GM18909 (cell line): ENCODE measurements at regions not wholly inside any gene's neighbourhood (a gene's known extent, or its start where the extent isn't known, plus 50 kb on each side); places are given as distances from the start of the nearest gene placed in this dataset.

Experiments used
- ATAC-seq: cut with Tn5 transposase; IDR thresholded peaks from one replicate; pipeline ENCODE4 v1.9.1; 2021; ENCODE audit warnings: mild to moderate bottlenecking; ENCODE audit not compliant: unreplicated experiment, poor library complexity

GRCh38 chr13:90118467-90119071 lies 1228.9 kb upstream of the MIR17HG start:
- no peak for ATAC-seq

GRCh38 chr13:90120026-90120425 lies 1227.5 kb upstream of the MIR17HG start:
- ATAC-seq, result no peak

GRCh38 chr13:90121784-90122183 lies 1225.7 kb upstream of the MIR17HG start:
- ATAC-seq, result no peak

GRCh38 chr13:90122531-90122930 lies 1225.0 kb upstream of the MIR17HG start:
- no peak for ATAC-seq

GRCh38 chr13:90135558-90135957 lies 1211.9 kb upstream of the MIR17HG start:
- ATAC-seq, result no peak

GRCh38 chr13:90142251-90142650 lies 1205.2 kb upstream of the MIR17HG start:
- ATAC-seq, result no peak

GRCh38 chr13:90154311-90154960 lies 1193.1 kb upstream of the MIR17HG start:
- ATAC-seq, result no peak

GRCh38 chr13:90156390-90156789 lies 1191.1 kb upstream of the MIR17HG start:
- ATAC-seq, result no peak

GRCh38 chr13:90168953-90169352 lies 1178.5 kb upstream of the MIR17HG start:
- ATAC-seq, result no peak

- ATAC-seq, result no peak
These were observed 1177.3 kb upstream of the MIR17HG start for GRCh38 chr13:90170208-90170607.

GRCh38 chr13:90171649-90172048 lies 1175.8 kb upstream of the MIR17HG start:
- no peak for ATAC-seq

- ATAC-seq, result no peak
These were observed 1170.0 kb upstream of the MIR17HG start for GRCh38 chr13:90177512-90177911.

- ATAC-seq, result no peak
These were observed 1163.1 kb upstream of the MIR17HG start for GRCh38 chr13:90184355-90184754.

- ATAC-seq, result no peak
These were observed 1161.8 kb upstream of the MIR17HG start for GRCh38 chr13:90185734-90186133.

- no peak for ATAC-seq
These were observed 1159.8 kb upstream of the MIR17HG start for GRCh38 chr13:90187478-90188350.

- ATAC-seq, result no peak
These were observed 1159.2 kb upstream of the MIR17HG start for GRCh38 chr13:90188351-90188636.

- ATAC-seq, result no peak
These were observed 1149.8 kb upstream of the MIR17HG start for GRCh38 chr13:90197722-90198121.

GRCh38 chr13:90201202-90201601 lies 1146.3 kb upstream of the MIR17HG start:
- ATAC-seq, result no peak

GRCh38 chr13:90201676-90202460 lies 1145.6 kb upstream of the MIR17HG start:
- no peak for ATAC-seq

GRCh38 chr13:90205081-90205480 lies 1142.4 kb upstream of the MIR17HG start:
- ATAC-seq, result no peak

- ATAC-seq, result no peak
These were observed 1141.6 kb upstream of the MIR17HG start for GRCh38 chr13:90205911-90206310.
